Limb (tissue), 2 donors: ENCODE measurements at regions not wholly inside any gene's neighbourhood (a gene's known extent, or its start where the extent isn't known, plus 50 kb on each side); places are given as distances from the start of the nearest gene placed in this dataset.

Experiments used
- DNase-seq, 2 donors: peaks; one replicate each; pipeline ENCODE4 v3.0.0-alpha.2; 2016; ENCODE audit errors: extremely low spot score in 2 of 2

- DNase-seq = no peak
Observed at GRCh38 chr1:182735343-182735742, 51.0 kb upstream of the RGS8 start.

- DNase-seq = peak in 1 of 2 donors; percentile 70
Observed at GRCh38 chr1:182739545-182739944, 50.0 kb upstream of the NPL start.
